Endothelial cell (in vitro differentiated cells): ENCODE measurements at regions not wholly inside any gene's neighbourhood (a gene's known extent, or its start where the extent isn't known, plus 50 kb on each side); places are given as distances from the start of the nearest gene placed in this dataset.

Experiments used
- DNase-seq: peaks from one replicate; pipeline ENCODE4 v3.0.0; 2021; ENCODE audit warnings: low spot score
- H3K27ac Mint-ChIP-seq: one replicate; pipeline ENCODE4 v1.8.0; 2021; ENCODE audit warnings: mixed read lengths, inconsistent platforms; ENCODE audit not compliant: unreplicated experiment
- H3K27me3 Mint-ChIP-seq: one replicate; pipeline ENCODE4 v1.8.0; 2021; ENCODE audit warnings: mild to moderate bottlenecking, moderate library complexity, mixed read lengths, inconsistent platforms; ENCODE audit not compliant: unreplicated experiment
- H3K36me3 Mint-ChIP-seq: one replicate; pipeline ENCODE4 v1.8.0; 2021; ENCODE audit warnings: mild to moderate bottlenecking, low read depth, mixed read lengths, inconsistent platforms; ENCODE audit not compliant: unreplicated experiment
- H3K4me1 Mint-ChIP-seq: one replicate; pipeline ENCODE4 v1.8.0; 2021; ENCODE audit warnings: mild to moderate bottlenecking, mixed read lengths, inconsistent platforms; ENCODE audit not compliant: unreplicated experiment
- H3K4me3 Mint-ChIP-seq: one replicate; pipeline ENCODE4 v1.8.0; 2021; ENCODE audit warnings: mild to moderate bottlenecking, mixed read lengths, inconsistent platforms; ENCODE audit not compliant: unreplicated experiment
- H3K9me3 Mint-ChIP-seq: one replicate; pipeline ENCODE4 v1.8.0; 2021; ENCODE audit warnings: mixed read lengths, inconsistent platforms; ENCODE audit not compliant: unreplicated experiment
- CTCF ChIP-seq: fragments of 200-600 bp; sonication (generic); IDR thresholded peaks from one replicate; pipeline ENCODE4 v1.5.0; 2021; ENCODE audit warnings: antibody characterized with exemption; ENCODE audit not compliant: unreplicated experiment

DNA sequence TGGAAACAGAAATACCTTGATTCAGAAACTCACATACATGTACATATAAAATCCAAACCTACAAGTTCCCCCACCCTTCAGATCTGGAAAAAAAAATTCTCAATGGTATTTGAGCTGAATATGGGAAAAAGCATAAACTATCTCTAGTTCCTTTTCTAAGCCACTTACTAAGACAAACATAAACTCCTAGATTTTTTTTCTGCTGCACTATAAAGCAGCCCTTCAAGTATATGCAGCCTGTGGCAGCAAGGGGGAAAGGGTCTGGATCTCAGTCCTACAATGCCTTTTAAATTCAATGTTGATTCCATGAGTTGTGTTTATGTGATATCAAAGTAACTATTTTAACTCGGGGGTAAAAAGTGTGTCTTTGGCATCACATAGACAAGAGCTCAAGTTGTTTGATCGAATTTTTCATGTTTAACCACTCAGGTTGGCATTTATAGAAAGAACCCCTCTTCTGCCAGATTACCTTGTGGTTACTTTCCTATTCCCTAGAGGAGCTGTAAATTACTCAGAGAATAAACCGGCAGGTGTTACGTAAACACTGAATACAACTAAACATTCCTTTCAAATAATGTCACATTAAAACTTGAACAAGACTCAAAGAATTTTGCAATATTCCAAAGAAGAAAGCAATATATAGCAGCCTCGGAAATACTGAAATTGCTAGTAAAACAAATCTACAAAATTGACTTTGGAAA is 91.8 kb upstream of the FER start:
- no peak for DNase-seq
- Mint-ChIP-seq H3K36me3 (no peaks in the 10 kb centered on the region), H3K27ac (no peak overlapping the region), H3K9me3 (no peaks in the 10 kb centered on the region), H3K4me1 (no peaks in the 10 kb centered on the region), H3K27me3 (no peaks in the 10 kb centered on the region), H3K4me3 (no peak overlapping the region)
- no peak for TF ChIP-seq CTCF

GRCh38 chr5:108654051-108654450 is 93.6 kb upstream of the FER start:
- no peaks in the 10 kb centered on the region for H3K9me3 Mint-ChIP-seq

DNA sequence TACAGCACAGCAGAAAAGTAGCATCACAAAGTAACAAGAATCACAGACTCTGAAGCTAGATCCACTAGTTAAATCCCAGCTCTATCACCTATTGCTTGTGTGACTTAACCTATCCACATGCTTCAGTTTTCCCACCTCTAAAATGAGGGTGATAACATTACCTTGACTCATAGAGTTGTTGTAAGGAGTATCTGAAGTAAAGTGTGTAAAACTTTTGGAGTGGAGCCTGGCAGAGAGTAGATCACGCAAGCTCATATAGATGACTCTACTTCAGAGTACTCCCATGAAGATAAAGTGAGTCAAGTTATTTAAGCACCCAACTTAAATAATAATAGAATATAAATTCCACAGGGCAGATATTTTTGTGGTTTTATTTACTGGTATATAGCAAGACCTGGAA is 94.5 kb upstream of the FER start:
- Mint-ChIP-seq H3K4me1 (peaks cover 12% of the 10 kb centered on the region), H3K9me3 (no peaks in the 10 kb centered on the region), H3K27me3 (no peaks in the 10 kb centered on the region), H3K36me3 (no peaks in the 10 kb centered on the region), H3K4me3 (no peak overlapping the region), H3K27ac (no peak overlapping the region)
- DNase-seq, result no peak
- TF ChIP-seq CTCF, result no peak

More at GRCh38 chr5:108654051-108654450, 93.6 kb upstream of the FER start:
- Mint-ChIP-seq H3K4me1 (peaks cover 9% of the 10 kb centered on the region), H3K36me3 (no peaks in the 10 kb centered on the region), H3K27ac (no peak overlapping the region), H3K27me3 (no peaks in the 10 kb centered on the region), H3K4me3 (no peak overlapping the region)
- TF ChIP-seq CTCF, result no peak
- DNase-seq, result no peak

GRCh38 chr5:108650997-108651396 is 96.7 kb upstream of the FER start:
- Mint-ChIP-seq H3K4me3 (no peak overlapping the region), H3K4me1 (peaks cover 12% of the 10 kb centered on the region), H3K9me3 (peaks cover 4% of the 10 kb centered on the region), H3K36me3 (peaks cover 8% of the 10 kb centered on the region), H3K27ac (no peak overlapping the region), H3K27me3 (no peaks in the 10 kb centered on the region)
- TF ChIP-seq CTCF, result no peak
- no peak for DNase-seq

GRCh38 chr5:108649646-108650045 is 98.1 kb upstream of the FER start:
- no peak for TF ChIP-seq CTCF
- DNase-seq, result no peak
- Mint-ChIP-seq H3K4me3 (no peak overlapping the region), H3K36me3 (peaks cover 8% of the 10 kb centered on the region), H3K27me3 (no peaks in the 10 kb centered on the region), H3K27ac (no peak overlapping the region), H3K4me1 (peaks cover 12% of the 10 kb centered on the region), H3K9me3 (peaks cover 4% of the 10 kb centered on the region)
